ENCODE measurements at regions not wholly inside any gene's neighbourhood (a gene's known extent, or its start where the extent isn't known, plus 50 kb on each side); places are given as distances from the start of the nearest gene placed in this dataset.

GRCh38 chrX:4485912-4486311 lies 772.5 kb upstream of the PRKX start:
- DNase-seq = no peak

GRCh38 chrX:4484266-4484665 lies 770.8 kb upstream of the PRKX start:
- DNase-seq = no peak

DNA sequence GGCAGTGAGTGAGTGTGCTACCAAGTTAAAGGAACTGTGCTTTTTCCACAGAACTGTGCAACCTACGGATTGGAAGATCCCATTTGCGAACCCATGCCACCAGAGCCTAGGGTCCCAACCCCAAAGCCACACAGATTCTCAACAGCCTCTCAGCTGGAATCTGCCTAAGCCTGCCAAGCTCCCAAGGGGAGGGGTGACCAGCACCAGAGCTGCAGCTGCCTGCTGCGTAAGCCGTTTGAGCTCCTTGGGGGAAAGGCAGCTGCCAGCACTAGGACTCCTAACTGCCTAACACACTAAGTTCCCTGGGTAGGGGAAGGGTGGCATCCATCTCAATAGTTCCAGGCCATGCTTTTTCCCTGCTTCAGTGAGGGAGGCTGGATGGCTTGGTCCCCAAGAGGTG lies 738.1 kb upstream of the PRKX start:
- DNase-seq = no peak

- no peak for DNase-seq
These were observed 736.7 kb upstream of the PRKX start for GRCh38 chrX:4450177-4450576.

GRCh38 chrX:4435905-4436304 lies 722.5 kb upstream of the PRKX start:
- no peak for DNase-seq

- DNase-seq = no peak
These were observed 684.0 kb upstream of the PRKX start for GRCh38 chrX:4397471-4397870.

GRCh38 chrX:4382273-4382672 lies 668.8 kb upstream of the PRKX start:
- DNase-seq = no peak

DNA sequence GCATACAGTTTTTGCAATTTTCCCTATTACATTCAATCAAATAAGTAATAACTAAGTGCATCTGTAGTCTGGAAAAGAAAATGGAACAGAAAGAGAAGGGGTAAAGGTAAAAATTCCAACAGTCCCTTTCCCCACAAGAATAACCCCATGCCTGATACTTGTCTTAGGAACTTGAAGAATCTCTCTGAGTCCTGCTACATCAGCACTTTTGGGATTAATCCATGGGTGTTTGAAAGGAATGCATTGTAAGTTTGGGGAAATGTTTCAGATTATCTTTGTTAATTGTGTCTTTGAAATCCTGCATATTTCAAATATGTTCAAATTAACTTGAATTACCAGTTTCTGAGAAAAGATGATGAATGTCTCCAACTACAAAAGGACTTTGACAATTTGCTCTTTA lies 667.3 kb upstream of the PRKX start:
- DNase-seq = no peak

DNA sequence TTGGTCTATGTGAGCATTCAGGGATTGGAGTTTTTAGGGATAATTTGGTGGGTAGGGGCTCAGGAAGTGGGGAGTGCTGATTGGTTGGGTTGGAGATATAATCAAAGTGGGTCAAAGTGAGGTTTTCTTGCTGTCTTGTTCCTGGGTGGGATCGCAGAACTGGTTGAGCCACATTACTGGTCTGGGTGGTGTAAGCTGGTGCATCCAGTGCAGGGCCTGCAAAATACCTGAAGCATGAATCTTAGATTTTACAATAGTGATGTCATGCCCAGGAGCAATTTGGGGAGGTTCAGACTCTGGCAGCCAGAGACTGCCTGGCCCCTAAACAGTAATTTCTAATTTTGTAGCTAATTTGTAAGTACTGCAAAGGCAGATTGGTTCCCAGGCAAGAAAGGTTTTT lies 665.6 kb upstream of the PRKX start:
- no peak for DNase-seq

DNA sequence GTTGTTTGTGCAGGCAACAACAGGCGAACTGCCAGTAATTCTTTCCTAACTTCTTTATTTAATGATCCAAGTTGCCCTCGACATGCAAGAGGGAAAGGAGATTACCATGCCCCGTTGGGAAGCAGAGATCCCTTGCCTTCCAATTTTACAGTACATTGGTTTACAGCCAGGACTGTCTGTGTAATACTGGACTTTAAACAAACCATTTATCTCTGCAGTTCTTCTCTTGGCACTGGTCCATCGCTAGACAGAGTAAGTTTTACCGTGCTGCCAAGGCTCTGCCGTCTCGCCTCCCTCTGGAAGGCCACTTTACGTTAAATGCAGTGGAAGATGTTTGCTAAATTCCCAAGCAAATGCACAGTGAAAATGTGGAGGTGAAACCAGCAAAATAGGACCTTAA lies 660.3 kb upstream of the PRKX start:
- DNase-seq = no peak

GRCh38 chrX:4358577-4358976 lies 645.1 kb upstream of the PRKX start:
- DNase-seq = no peak

DNA sequence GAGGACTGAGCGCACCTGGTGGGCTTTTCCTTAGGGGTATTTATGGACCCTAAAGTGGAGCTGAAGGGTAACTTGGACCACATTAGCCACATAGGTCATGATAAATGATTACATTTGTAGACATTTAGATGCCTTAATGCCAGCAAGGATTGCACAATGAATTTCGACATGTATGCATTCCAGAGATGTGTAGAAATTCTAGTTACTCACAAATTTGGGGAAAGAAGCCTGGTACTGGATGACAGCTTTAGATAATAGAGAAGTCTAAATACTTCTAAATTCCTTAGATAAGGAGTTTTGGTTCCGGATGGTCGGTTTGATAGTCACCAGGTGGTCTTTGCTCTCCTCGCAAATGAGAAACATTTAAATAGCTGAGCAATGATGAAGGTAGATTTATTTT lies 609.5 kb upstream of the PRKX start:
- no peak for DNase-seq

GRCh38 chrX:4320436-4320947 lies 607.0 kb upstream of the PRKX start:
- DNase-seq = no peak

GRCh38 chrX:4315891-4316290 lies 602.4 kb upstream of the PRKX start:
- no peak for DNase-seq

GRCh38 chrX:4314586-4314985 lies 601.1 kb upstream of the PRKX start:
- DNase-seq = no peak

- no peak for DNase-seq
These were observed 563.7 kb upstream of the PRKX start for GRCh38 chrX:4277122-4277521.

- no peak for DNase-seq
These were observed 555.2 kb upstream of the PRKX start for GRCh38 chrX:4268676-4269075.

- DNase-seq = no peak
These were observed 551.6 kb upstream of the PRKX start for GRCh38 chrX:4265036-4265435.

DNA sequence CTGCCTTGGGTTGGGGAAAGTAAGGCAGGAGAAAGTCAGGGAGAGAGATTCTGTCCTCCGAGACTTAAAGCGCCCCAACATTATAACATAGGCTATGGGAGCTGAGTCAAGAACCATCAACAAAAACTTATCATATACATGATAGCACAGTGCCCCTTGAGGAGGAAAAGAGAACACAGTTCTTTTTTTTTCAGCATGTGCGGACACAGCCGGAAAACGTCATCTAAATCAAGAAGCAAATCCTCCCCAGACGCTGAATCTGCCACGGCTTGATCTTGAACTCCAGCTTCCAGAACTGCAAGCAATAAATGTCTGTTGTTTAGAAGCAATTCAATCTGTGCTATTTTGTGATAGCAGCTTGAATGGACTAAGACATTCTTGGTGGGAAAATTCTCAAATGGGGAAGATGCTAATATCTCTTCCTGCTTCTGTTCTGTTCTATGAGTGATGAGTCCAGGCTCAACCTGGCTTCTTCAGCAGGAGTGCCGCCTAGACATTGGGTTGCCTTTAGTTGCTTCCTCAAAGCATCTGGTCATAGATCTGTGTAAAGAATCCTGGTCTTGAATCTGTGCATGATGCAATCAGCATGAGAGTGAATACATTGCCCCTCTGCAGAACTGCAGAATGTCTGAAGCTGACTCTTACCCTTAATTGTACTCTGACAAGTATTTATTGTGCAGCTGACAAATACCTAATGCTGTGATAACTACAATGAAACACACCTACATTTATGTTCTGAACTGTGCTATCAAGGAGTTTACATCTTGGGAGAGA lies 549.8 kb upstream of the PRKX start:
- no peak for DNase-seq

- no peak for DNase-seq
These were observed 539.6 kb upstream of the PRKX start for GRCh38 chrX:4253092-4253491.

DNA sequence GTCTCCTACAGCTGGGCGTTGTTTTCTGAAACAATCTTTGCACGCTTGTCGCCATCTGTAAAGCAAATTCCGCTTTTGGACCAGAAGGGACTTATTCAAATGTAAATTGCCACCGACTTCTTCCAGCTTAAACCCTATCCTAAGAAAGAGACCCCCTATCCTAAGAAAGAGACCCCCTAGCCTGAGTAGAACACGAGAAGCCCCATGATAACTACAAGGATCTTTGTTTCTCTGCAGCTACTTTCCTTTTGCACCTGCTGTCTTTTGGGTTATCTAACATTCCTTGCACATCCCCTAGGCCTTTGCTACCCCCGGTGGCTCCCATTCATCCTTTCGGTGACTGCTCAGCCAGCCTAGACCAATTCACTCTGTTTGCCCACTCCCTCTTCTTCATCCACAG lies 536.0 kb upstream of the PRKX start:
- DNase-seq = no peak

DNA sequence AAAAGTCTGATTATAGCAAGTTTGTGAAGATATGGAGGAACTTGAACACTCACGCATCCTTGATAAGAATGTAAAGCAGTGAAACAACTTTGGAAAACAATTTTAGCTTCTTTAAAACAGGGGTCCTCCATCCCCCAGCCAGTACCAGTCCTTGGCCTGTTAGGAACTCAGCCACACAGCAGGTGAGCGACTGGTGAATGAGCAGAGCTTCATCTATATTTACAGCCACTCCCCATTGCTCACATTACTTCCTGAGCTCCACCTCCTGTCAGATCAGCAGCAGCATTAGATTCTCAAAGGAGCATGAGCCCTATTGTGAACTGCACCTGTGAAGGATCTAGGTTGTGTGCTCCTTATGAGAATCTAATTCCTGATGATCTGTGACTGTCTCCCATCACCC lies 530.3 kb upstream of the PRKX start:
- DNase-seq = no peak

DNA sequence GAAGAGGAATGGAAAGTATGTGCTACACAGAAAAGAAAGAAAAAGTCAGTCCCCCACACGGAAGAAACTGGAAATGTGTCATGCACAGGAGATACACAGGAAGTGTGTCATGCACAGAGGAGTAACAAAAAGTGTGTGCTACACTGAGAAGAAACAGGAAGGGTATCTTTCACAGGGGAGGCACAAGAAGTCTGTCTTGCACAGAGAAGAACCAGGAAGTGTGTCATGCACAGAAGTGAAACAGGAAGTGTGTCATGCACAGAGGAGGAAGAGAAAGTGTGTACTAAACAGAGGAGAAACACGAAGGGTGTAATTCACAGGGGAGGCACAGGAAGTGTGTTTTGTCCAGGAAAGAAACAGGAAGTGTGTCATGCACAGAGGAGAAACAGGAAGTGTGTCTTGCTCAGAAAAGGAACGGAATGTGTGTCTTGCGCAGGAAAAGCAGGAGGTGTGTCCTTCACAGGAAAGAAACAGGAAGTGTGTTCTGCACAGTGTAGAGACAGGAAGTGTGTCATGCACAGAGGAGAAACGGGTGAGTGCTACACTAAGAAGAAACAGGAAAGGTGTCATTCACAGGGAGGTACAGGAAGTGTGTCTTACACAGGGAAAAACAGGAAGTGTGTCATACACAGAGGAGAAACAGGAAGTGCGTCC lies 527.2 kb upstream of the PRKX start:
- no peak for DNase-seq
